H1 (cell line): ENCODE measurements at regions not wholly inside any gene's neighbourhood (a gene's known extent, or its start where the extent isn't known, plus 50 kb on each side); places are given as distances from the start of the nearest gene placed in this dataset.

ENCODE experiments used
- CTCF ChIA-PET: fragments of 300-600 bp; sonication (Branson Sonifier 250); formaldehyde crosslinking; loops from one replicate; lab custom pipeline; 2021; ENCODE audit not compliant: partially characterized antibody; lab: Charles Lee
- POLR2A ChIA-PET: fragments of 300-600 bp; sonication (Branson Sonifier 250); formaldehyde crosslinking; loops from one replicate; lab custom pipeline; 2021; ENCODE audit warnings: inconsistent platforms; ENCODE audit not compliant: partially characterized antibody; lab: Charles Lee
- DNase-seq, 2 experiments: peaks; one replicate each; pipeline versions ENCODE4 v3.0.0 to v3.0.0-alpha.2; 2010 to 2022; ENCODE audit warnings: low spot score in 2 of 2, low read depth in 1 of 2, mixed read lengths in 1 of 2
- FAIRE-seq: peaks from 2 replicates; lab custom pipeline; 2011; peaks lifted over from hg19 to GRCh38; lab: Jason Lieb, UNC
- H2AFZ ChIP-seq: 2 replicates; pipeline ENCODE4 v1.8.1; 2012; ENCODE audit warnings: low read length, inconsistent platforms
- H2AK5ac ChIP-seq: 2 replicates; pipeline ENCODE4 v1.6.1; 2013; ENCODE audit warnings: low read depth, low read length
- H2BK120ac ChIP-seq: replicated peaks from 2 replicates; pipeline ENCODE3; 2013; ENCODE audit warnings: low read depth, low read length, inconsistent platforms
- H2BK12ac ChIP-seq: 2 replicates; pipeline ENCODE4 v1.6.1; 2013; ENCODE audit warnings: low read depth, low read length
- H2BK15ac ChIP-seq: 2 replicates; pipeline ENCODE4 v1.6.1; 2013; ENCODE audit warnings: low read length
- H2BK20ac ChIP-seq: 2 replicates; pipeline ENCODE4 v1.6.1; 2013; ENCODE audit warnings: low read length
- H2BK5ac ChIP-seq: 2 replicates; pipeline ENCODE4 v1.6.1; 2013; ENCODE audit warnings: low read depth, low read length
- H3K14ac ChIP-seq: 2 replicates; pipeline ENCODE4 v1.6.1; 2013; ENCODE audit warnings: inconsistent platforms; ENCODE audit not compliant: insufficient read length
- H3K18ac ChIP-seq: 2 replicates; pipeline ENCODE4 v1.6.1; 2013; ENCODE audit warnings: low read length; ENCODE audit errors: extremely low read depth
- H3K23ac ChIP-seq: 2 replicates; pipeline ENCODE4 v1.6.1; 2013; ENCODE audit warnings: inconsistent platforms; ENCODE audit not compliant: insufficient read length
- H3K23me2 ChIP-seq: 2 replicates; pipeline ENCODE4 v1.6.1; 2013; ENCODE audit warnings: low read depth, low read length
- H3K27ac ChIP-seq: 2 replicates; pipeline ENCODE4 v1.6.1; 2011; ENCODE audit warnings: low read depth, low read length, inconsistent platforms
- H3K27me3 ChIP-seq, 4 experiments: replicated peaks in 1 of 4; 1 replicate in 1 of 4; 2 replicates in 3 of 4; pipeline versions ENCODE4 v1.6.1 to v1.8.1; 2011 to 2013; ENCODE audit warnings: low read length in 3 of 4, mild to moderate bottlenecking in 3 of 4, inconsistent platforms in 2 of 4, mixed read lengths in 2 of 4, moderate library complexity in 1 of 4; ENCODE audit not compliant: control insufficient read depth in 3 of 4, insufficient read depth in 3 of 4; ENCODE audit errors: extremely low read depth in 1 of 4
- H3K36me3 ChIP-seq, 4 experiments: 2 replicates each; pipeline versions ENCODE4 v1.6.1 to v1.8.1; 2011 to 2013; ENCODE audit warnings: mild to moderate bottlenecking in 4 of 4, low read length in 3 of 4, moderate library complexity in 2 of 4, control low read depth in 1 of 4, inconsistent platforms in 1 of 4; ENCODE audit not compliant: insufficient read depth in 4 of 4, control insufficient read depth in 2 of 4
- H3K4ac ChIP-seq: replicated peaks from 2 replicates; pipeline ENCODE3; 2013; ENCODE audit warnings: low read length, low read depth, mixed read lengths, inconsistent platforms; ENCODE audit not compliant: insufficient read length
- H3K4me1 ChIP-seq, 4 experiments: replicated peaks in 1 of 4; 1 replicate in 1 of 4; 2 replicates in 3 of 4; pipeline versions ENCODE4 v1.6.1 to v1.8.1; 2011 to 2013; ENCODE audit warnings: low read length in 3 of 4, inconsistent platforms in 2 of 4, mixed read lengths in 1 of 4; ENCODE audit not compliant: insufficient read depth in 4 of 4, control insufficient read depth in 3 of 4
- H3K4me2 ChIP-seq, 2 experiments: 2 replicates each; pipeline versions ENCODE4 v1.6.1 to v1.8.1; 2011 to 2013; ENCODE audit warnings: low read depth in 2 of 2, low read length in 2 of 2, control low read depth in 1 of 2, inconsistent platforms in 1 of 2, mild to moderate bottlenecking in 1 of 2; ENCODE audit not compliant: insufficient read depth in 1 of 2
- H3K4me3 ChIP-seq, 4 experiments: fragments of 200-600, 300-600 bp in 1 of 4; sonication (generic), shearing (Covaris generic), sonication (Bioruptor Twin) in 1 of 4; 2 replicates each; pipeline versions ENCODE4 v1.5.1 to v1.8.1; 2011 to 2016; ENCODE audit warnings: low read length in 4 of 4, low read depth in 3 of 4, control low read depth in 2 of 4, inconsistent platforms in 2 of 4, mild to moderate bottlenecking in 2 of 4, mixed read lengths in 1 of 4, moderate library complexity in 1 of 4; ENCODE audit not compliant: insufficient read depth in 2 of 4; ENCODE audit errors: extremely low read depth in 1 of 4
- H3K56ac ChIP-seq: replicated peaks from 2 replicates; pipeline ENCODE3; 2013; ENCODE audit warnings: low read depth, mild to moderate bottlenecking, mixed read lengths, low read length, inconsistent platforms; ENCODE audit not compliant: insufficient read length
- H3K79me1 ChIP-seq: 2 replicates; pipeline ENCODE4 v1.6.1; 2013; ENCODE audit warnings: low read depth, low read length, control low read depth
- H3K79me2 ChIP-seq, 2 experiments: 2 replicates each; pipeline versions ENCODE4 v1.6.1 to v1.8.1; 2012 to 2013; ENCODE audit warnings: low read length in 2 of 2, mild to moderate bottlenecking in 2 of 2, inconsistent platforms in 1 of 2; ENCODE audit not compliant: insufficient read depth in 2 of 2, control insufficient read depth in 1 of 2
- H3K9ac ChIP-seq, 4 experiments: replicated peaks in 1 of 4; 1 replicate in 1 of 4; 2 replicates in 3 of 4; pipeline versions ENCODE4 v1.6.1 to v1.8.1; 2011 to 2013; ENCODE audit warnings: low read depth in 3 of 4, low read length in 3 of 4, control low read depth in 2 of 4, mild to moderate bottlenecking in 2 of 4, moderate library complexity in 2 of 4, inconsistent platforms in 1 of 4; ENCODE audit errors: extremely low read depth in 1 of 4
- H3K9me3 ChIP-seq, 2 experiments: 2 replicates each; pipeline versions ENCODE4 v1.6.1 to v1.8.1; 2012 to 2013; ENCODE audit warnings: mild to moderate bottlenecking in 2 of 2, moderate library complexity in 2 of 2, control low read depth in 1 of 2, inconsistent platforms in 1 of 2, low read depth in 1 of 2, low read length in 1 of 2, mixed read lengths in 1 of 2; ENCODE audit not compliant: insufficient read depth in 2 of 2
- H4K20me1 ChIP-seq, 2 experiments: replicated peaks in 1 of 2; 2 replicates each; pipeline versions ENCODE3 to v1.8.1; 2011 to 2013; ENCODE audit warnings: inconsistent platforms in 2 of 2, low read length in 2 of 2, mild to moderate bottlenecking in 1 of 2; ENCODE audit not compliant: insufficient read depth in 2 of 2, control insufficient read depth in 1 of 2
- H4K5ac ChIP-seq: 2 replicates; pipeline ENCODE4 v1.6.1; 2013; ENCODE audit warnings: low read length, low read depth, mixed read lengths, inconsistent platforms; ENCODE audit not compliant: insufficient read length
- H4K8ac ChIP-seq: 2 replicates; pipeline ENCODE4 v1.8.0; 2013; ENCODE audit warnings: mild to moderate bottlenecking, moderate library complexity, low read length, inconsistent platforms; ENCODE audit not compliant: insufficient read depth; ENCODE audit errors: extremely low read depth
- H4K91ac ChIP-seq: replicated peaks from 2 replicates; pipeline ENCODE3; 2013; ENCODE audit warnings: low read length, mixed read lengths, inconsistent platforms; ENCODE audit not compliant: insufficient read length
- CEBPB ChIP-seq: IDR thresholded peaks from 2 replicates; pipeline ENCODE4 v1.6.1; 2012; ENCODE audit warnings: low read depth, low read length
- JUND ChIP-seq: IDR thresholded peaks from 2 replicates; pipeline ENCODE4 v1.6.1; 2011; ENCODE audit warnings: mild to moderate bottlenecking, improper control_type of control experiment, low read length
- POLR2A ChIP-seq, 2 experiments: IDR thresholded peaks; 1 replicate in 1 of 2; 2 replicates in 1 of 2; pipeline ENCODE4 v1.6.1; 2011; ENCODE audit warnings: low read depth in 2 of 2, low read length in 2 of 2, mild to moderate bottlenecking in 2 of 2; ENCODE audit errors: control extremely low read depth in 1 of 2
- RXRA ChIP-seq: IDR thresholded peaks from 2 replicates; pipeline ENCODE4 v1.6.1; 2011; ENCODE audit warnings: low read depth, mild to moderate bottlenecking, low read length, moderate library complexity; ENCODE audit not compliant: insufficient read depth
- SRF ChIP-seq: IDR thresholded peaks from 2 replicates; pipeline ENCODE4 v1.6.1; 2011; ENCODE audit warnings: mild to moderate bottlenecking, low read depth, low read length, moderate library complexity
- YY1 ChIP-seq: IDR thresholded peaks from 2 replicates; pipeline ENCODE4 v1.6.1; 2011; ENCODE audit warnings: low read depth, mild to moderate bottlenecking, low read length
- WGBS, 2 experiments: shearing (Covaris generic) in 1 of 2; methylation state at CpG; one replicate each; pipeline versions ENCODE4 v1.1.6 to v1.1.7; 2013 to 2015; ENCODE audit warnings: low lambda C conversion rate in 2 of 2, mixed read lengths in 2 of 2, inconsistent platforms in 1 of 2, low coverage in 1 of 2, missing lambda C conversion rate in 1 of 2; ENCODE audit not compliant: insufficient replicate concordance in 2 of 2, insufficient coverage in 1 of 2, insufficient read length in 1 of 2; ENCODE audit errors: extremely low coverage in 1 of 2, missing lambda C conversion rate in 1 of 2; 5-methylcytosine and 5-hydroxymethylcytosine counted together
- TF ChIP-seq, protein P1 (sequence below): IDR thresholded peaks from 2 replicates; pipeline ENCODE4 v1.6.1; 2011; ENCODE audit warnings: low read depth, mild to moderate bottlenecking, low read length; ENCODE audit not compliant: insufficient read depth

DNA sequence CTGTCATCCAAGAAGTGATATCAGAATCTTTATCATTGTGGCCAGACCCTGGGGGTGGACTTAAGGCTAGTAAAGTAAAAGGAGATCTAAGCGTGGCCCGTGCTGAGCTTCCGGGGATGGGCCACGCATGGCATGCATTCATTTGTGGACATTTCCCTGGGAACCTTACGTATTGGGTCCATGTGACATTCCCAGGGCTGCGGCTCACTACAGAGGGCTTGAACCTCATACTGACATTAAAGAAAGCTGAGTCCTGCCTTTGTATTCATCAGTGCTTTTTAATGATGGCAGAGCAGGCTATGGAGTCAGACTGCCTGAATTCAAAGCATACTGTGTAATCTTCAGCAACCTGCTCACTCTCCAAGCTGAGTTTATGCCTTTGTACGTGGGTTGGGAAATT, 152.2 kb upstream of the AFDN start:
- Histone ChIP-seq H2BK5ac (no peak overlapping the region), H2BK15ac (no peak overlapping the region), H3K14ac (no peak overlapping the region), H3K4me1 (peaks cover 0 to 18% (median 8%) of the 10 kb centered on the region in 4 experiments; a peak in 5 of 7 replicates), H4K20me1 (no peaks in the 10 kb centered on the region), H2BK12ac (no peak overlapping the region), H3K4me2 (no peak overlapping the region), H3K9me3 (peaks cover 11 to 12% of the 10 kb centered on the region in 2 experiments; a peak in 2 of 4 replicates), H3K9ac (no peak overlapping the region), H4K8ac (no peak overlapping the region), H3K23ac (no peak overlapping the region), H3K36me3 (no peaks in the 10 kb centered on the region), H2AK5ac (no peak overlapping the region), H3K23me2 (peaks cover 11% of the 10 kb centered on the region), H2BK120ac (peak overlapping the region; percentile 49), H3K18ac (no peak overlapping the region), H2BK20ac (no peak overlapping the region), H3K4me3 (no peak overlapping the region), H3K27me3 (peaks cover 0 to 5% (median under 1%) of the 10 kb centered on the region in 4 experiments; a peak in 4 of 7 replicates), H3K56ac (no peak overlapping the region), H4K91ac (no peak overlapping the region), H3K79me2 (no peaks in the 10 kb centered on the region), H4K5ac (no peak overlapping the region), H3K79me1 (no peaks in the 10 kb centered on the region; the same call in 1 of the 2 replicates), H2AFZ (no peak overlapping the region), H3K4ac (no peak overlapping the region), H3K27ac (no peak overlapping the region)
- TF ChIP-seq POLR2A (IDR thresholded peaks at IDR 0.05; ENCODE audit: control extremely low read depth in 1 of 2, low read depth in 2 of 2, low read length in 2 of 2): no peak
- TF ChIP-seq SRF: no peak
- TF ChIP-seq, protein P1, sequence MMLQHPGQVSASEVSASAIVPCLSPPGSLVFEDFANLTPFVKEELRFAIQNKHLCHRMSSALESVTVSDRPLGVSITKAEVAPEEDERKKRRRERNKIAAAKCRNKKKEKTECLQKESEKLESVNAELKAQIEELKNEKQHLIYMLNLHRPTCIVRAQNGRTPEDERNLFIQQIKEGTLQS: no peak
- no peak for TF ChIP-seq CEBPB
- TF ChIP-seq RXRA: no peak
- no peak for TF ChIP-seq YY1
- TF ChIP-seq JUND: no peak
- 90% methylated on average over 7 of the region's 7 CpGs; no CpG with 5 or more reads in 1 of the 2 experiments for WGBS, 2 experiments
- CTCF ChIA-PET: interaction anchor here (0.6 to 1.2 kb wide), 2 partner anchors 40 to 1653 kb away, joined by 3 read pairs; no protein-coding TSS in a partner anchor
- POLR2A ChIA-PET: no interaction called here
- DNase-seq (no peak), FAIRE-seq (no peak)
